Activated CD4-positive, alpha-beta T cell treated with anti-CD3 and anti-CD28 coated beads, Interleukin-2, amount 10 ng/mL, durations not matched to agents 24 days and 14 days (primary cell): ENCODE measurements at regions not wholly inside any gene's neighbourhood (a gene's known extent, or its start where the extent isn't known, plus 50 kb on each side); places are given as distances from the start of the nearest gene placed in this dataset.

ENCODE experiments used
- DNase-seq: peaks from one replicate; pipeline ENCODE4 v3.0.0; 2022
- H3K27ac Mint-ChIP-seq: one replicate; pipeline ENCODE4 v1.8.0; 2022; ENCODE audit warnings: mild to moderate bottlenecking, mixed read lengths
- H3K27me3 Mint-ChIP-seq: one replicate; pipeline ENCODE4 v1.8.0; 2022; ENCODE audit warnings: mixed read lengths
- H3K36me3 Mint-ChIP-seq: one replicate; pipeline ENCODE4 v1.8.0; 2022; ENCODE audit warnings: low read depth, mild to moderate bottlenecking, mixed read lengths
- H3K4me1 Mint-ChIP-seq: one replicate; pipeline ENCODE4 v1.8.0; 2021; ENCODE audit warnings: mixed read lengths
- H3K4me3 Mint-ChIP-seq: one replicate; pipeline ENCODE4 v1.8.0; 2022; ENCODE audit warnings: mild to moderate bottlenecking, moderate library complexity, mixed read lengths
- H3K9me3 Mint-ChIP-seq: one replicate; pipeline ENCODE4 v1.8.0; 2021; ENCODE audit warnings: mixed read lengths
- intact Hi-C: fragments of 100-400 bp; cut with micrococcal nuclease; formaldehyde crosslinking; loops from one replicate; pipeline ENCODE4 v1.15.1; 2023

- intact Hi-C loops: no loop called here
- Mint-ChIP-seq H3K27ac (no peak overlapping the region), H3K9me3 (no peaks in the 10 kb centered on the region), H3K27me3 (no peaks in the 10 kb centered on the region), H3K36me3 (no peaks in the 10 kb centered on the region), H3K4me1 (no peaks in the 10 kb centered on the region), H3K4me3 (no peak overlapping the region)
- no peak for DNase-seq
These were observed 191.8 kb downstream of the ZNF326 start for GRCh38 chr1:90186506-90187322.

DNA sequence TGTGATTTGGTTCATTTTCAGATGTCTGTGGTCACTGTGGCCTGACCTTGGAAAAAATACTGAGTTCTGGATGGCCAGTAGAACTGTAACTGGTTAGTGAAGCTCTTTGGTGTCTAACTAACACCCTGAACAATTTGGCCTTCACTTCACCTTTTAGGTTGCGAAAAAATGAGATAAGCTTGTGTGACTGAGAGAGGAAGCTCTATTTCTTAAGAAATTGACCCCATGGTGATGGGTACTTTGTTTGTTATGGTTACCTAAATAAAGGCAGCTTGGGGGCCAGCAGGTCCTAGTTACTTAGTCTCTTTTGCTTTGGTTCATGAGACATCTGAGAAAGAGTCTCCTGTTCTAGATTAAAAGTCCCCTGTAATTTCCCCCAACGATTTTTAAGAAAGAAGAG is 181.6 kb downstream of the ZNF326 start:
- H3K36me3 Mint-ChIP-seq: no peaks in the 10 kb centered on the region
- H3K9me3 Mint-ChIP-seq: no peaks in the 10 kb centered on the region
- H3K4me1 Mint-ChIP-seq: no peaks in the 10 kb centered on the region
- DNase-seq: no peak
- intact Hi-C loops: no loop called here
- H3K27me3 Mint-ChIP-seq: peaks cover 2% of the 10 kb centered on the region
- no peak overlapping the region for H3K4me3 Mint-ChIP-seq
- no peak overlapping the region for H3K27ac Mint-ChIP-seq

GRCh38 chr1:90175490-90176167 is 180.7 kb downstream of the ZNF326 start:
- no peak overlapping the region for H3K27ac Mint-ChIP-seq
- H3K27me3 Mint-ChIP-seq: peaks cover 2% of the 10 kb centered on the region
- no peak overlapping the region for H3K4me3 Mint-ChIP-seq
- H3K9me3 Mint-ChIP-seq: no peaks in the 10 kb centered on the region
- DNase-seq: no peak
- H3K36me3 Mint-ChIP-seq: no peaks in the 10 kb centered on the region
- intact Hi-C loops: no loop called here
- H3K4me1 Mint-ChIP-seq: no peaks in the 10 kb centered on the region

GRCh38 chr1:90174246-90174645 is 179.3 kb downstream of the ZNF326 start:
- intact Hi-C loops: no loop called here
- Mint-ChIP-seq H3K9me3 (no peaks in the 10 kb centered on the region), H3K36me3 (no peaks in the 10 kb centered on the region), H3K27ac (no peak overlapping the region), H3K4me1 (no peaks in the 10 kb centered on the region), H3K4me3 (no peak overlapping the region), H3K27me3 (peaks cover 2% of the 10 kb centered on the region)
- DNase-seq: no peak

- no peak overlapping the region for H3K27ac Mint-ChIP-seq
- H3K4me3 Mint-ChIP-seq: no peak overlapping the region
- peaks cover 6% of the 10 kb centered on the region for H3K27me3 Mint-ChIP-seq
- H3K9me3 Mint-ChIP-seq: no peaks in the 10 kb centered on the region
- intact Hi-C loops: no loop called here
- no peaks in the 10 kb centered on the region for H3K4me1 Mint-ChIP-seq
- H3K36me3 Mint-ChIP-seq: no peaks in the 10 kb centered on the region
- no peak for DNase-seq
These were observed 167.3 kb downstream of the ZNF326 start for GRCh38 chr1:90162216-90162615.

- no peak overlapping the region for H3K4me3 Mint-ChIP-seq
- no peaks in the 10 kb centered on the region for H3K4me1 Mint-ChIP-seq
- intact Hi-C loops: no loop called here
- no peaks in the 10 kb centered on the region for H3K9me3 Mint-ChIP-seq
- H3K27ac Mint-ChIP-seq: no peak overlapping the region
- H3K36me3 Mint-ChIP-seq: no peaks in the 10 kb centered on the region
- peaks cover 6% of the 10 kb centered on the region for H3K27me3 Mint-ChIP-seq
- no peak for DNase-seq
These were observed 166.7 kb downstream of the ZNF326 start for GRCh38 chr1:90161625-90162024.

DNA sequence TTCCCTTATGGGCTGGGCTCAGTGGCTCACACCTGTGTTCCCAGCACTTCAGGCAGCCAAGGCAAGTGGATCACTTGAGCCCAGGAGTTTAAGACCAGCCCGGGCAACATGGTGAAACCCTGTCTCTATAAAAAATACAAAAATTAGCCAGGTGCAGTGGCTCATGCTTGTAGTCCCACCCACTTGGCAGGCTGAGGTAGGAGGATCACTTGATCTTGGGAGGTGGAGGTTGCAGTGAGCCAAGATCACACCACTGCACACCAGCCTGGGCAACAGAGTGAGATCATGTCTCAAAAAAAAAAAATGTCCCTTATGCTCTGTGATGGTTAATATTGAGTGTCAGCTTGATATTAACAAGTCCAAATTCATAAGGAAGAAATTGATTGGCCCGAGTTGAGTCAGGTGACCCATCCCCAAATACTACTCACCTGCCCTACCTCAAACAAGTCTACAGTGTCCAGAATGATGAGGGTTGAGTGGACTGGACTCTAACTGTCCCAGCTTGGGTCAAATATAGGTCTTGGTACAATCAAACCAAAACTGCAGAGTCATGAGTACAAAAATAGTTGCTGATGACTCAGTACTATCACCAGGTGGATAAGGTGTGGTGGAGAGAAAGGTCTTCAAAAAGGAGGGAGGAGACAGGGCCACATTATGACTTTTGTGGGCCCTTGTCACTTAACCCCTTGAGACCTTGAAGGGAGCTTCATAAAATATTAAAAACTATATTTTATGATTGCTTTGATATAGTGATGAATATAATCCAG is 161.0 kb downstream of the ZNF326 start:
- Mint-ChIP-seq H3K27ac (no peak overlapping the region), H3K36me3 (no peaks in the 10 kb centered on the region), H3K27me3 (peaks cover 3% of the 10 kb centered on the region)

DNA sequence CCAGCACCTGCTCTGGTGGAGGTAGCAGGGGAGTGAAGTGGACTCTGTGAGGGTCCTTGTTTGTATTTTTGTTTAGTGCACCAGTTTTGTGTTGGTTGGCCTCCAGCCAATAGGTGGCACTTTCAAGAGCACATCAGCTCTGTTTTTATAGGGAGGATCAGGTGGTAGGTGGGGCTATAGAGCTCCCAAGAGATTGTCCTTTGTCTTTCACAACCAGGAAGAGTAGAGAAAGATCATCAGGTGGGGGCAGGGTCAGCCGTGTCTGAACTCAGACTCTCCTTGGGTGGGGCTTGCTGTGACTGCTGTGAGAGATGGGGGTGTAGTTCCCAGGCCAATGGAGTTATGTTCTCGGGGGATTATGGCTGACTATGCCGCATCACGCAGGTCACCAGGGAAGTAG is 159.8 kb downstream of the ZNF326 start:
- no peaks in the 10 kb centered on the region for H3K4me1 Mint-ChIP-seq
- H3K27me3 Mint-ChIP-seq: no peaks in the 10 kb centered on the region
- no peak overlapping the region for H3K27ac Mint-ChIP-seq
- peaks cover 9% of the 10 kb centered on the region for H3K9me3 Mint-ChIP-seq
- intact Hi-C loops: no loop called here
- DNase-seq: no peak
- no peaks in the 10 kb centered on the region for H3K36me3 Mint-ChIP-seq
- no peak overlapping the region for H3K4me3 Mint-ChIP-seq

More for the DNA sequence above, 161.0 kb downstream of the ZNF326 start:
- H3K4me1 Mint-ChIP-seq: no peaks in the 10 kb centered on the region
- no peak for DNase-seq
- peaks cover 9% of the 10 kb centered on the region for H3K9me3 Mint-ChIP-seq
- intact Hi-C loops: no loop called here
- no peak overlapping the region for H3K4me3 Mint-ChIP-seq

GRCh38 chr1:90149101-90149500 is 154.2 kb downstream of the ZNF326 start:
- DNase-seq: no peak
- intact Hi-C loops: no loop called here
- Mint-ChIP-seq H3K4me1 (no peaks in the 10 kb centered on the region), H3K36me3 (no peaks in the 10 kb centered on the region), H3K9me3 (peaks cover 9% of the 10 kb centered on the region), H3K27me3 (no peaks in the 10 kb centered on the region), H3K4me3 (no peak overlapping the region), H3K27ac (no peak overlapping the region)

DNA sequence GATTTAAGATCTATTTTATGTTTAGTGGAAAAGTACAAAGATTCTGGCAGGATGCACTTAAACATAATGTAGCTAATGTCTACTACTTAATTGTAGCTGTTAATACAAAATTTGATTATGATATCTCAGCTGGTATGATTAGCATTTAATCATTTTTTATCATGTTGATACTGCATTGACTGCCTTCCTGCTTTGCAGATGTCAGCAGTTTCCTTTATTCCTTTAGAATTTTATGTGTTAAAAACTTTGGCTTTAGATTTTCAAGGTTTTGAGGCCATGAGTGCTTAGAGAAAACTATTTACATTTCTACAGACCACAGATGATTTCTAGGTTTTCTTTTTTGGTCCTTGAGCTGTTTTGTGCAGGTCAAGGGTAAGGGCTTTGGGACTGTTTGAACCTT is 152.2 kb downstream of the ZNF326 start:
- Mint-ChIP-seq H3K27me3 (no peaks in the 10 kb centered on the region), H3K4me1 (no peaks in the 10 kb centered on the region), H3K36me3 (no peaks in the 10 kb centered on the region), H3K27ac (no peak overlapping the region), H3K4me3 (no peak overlapping the region), H3K9me3 (peaks cover 5% of the 10 kb centered on the region)
- intact Hi-C loops: no loop called here
- DNase-seq: no peak

DNA sequence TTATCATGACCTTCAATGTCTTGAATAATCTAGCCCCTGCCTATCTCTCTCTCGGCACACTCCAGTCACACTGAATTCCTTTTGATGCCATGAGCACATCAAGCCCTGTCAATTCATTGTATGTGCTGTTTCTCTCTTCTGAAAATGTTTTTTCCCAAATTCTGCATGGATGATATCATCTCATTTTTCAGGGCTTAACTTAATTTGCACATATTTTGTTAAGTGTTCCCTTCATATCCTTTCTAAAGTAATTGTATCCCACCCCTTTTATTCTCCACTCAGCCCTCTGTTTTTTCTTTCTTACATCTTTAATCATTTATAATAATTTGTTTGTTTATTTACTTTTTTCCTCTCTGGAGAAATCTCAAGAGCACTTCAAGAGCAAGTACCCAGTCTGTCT is 149.9 kb downstream of the ZNF326 start:
- Mint-ChIP-seq H3K4me3 (no peak overlapping the region), H3K9me3 (peaks cover 3% of the 10 kb centered on the region), H3K27me3 (no peaks in the 10 kb centered on the region), H3K36me3 (no peaks in the 10 kb centered on the region), H3K4me1 (no peaks in the 10 kb centered on the region), H3K27ac (no peak overlapping the region)
- DNase-seq: no peak
- intact Hi-C loops: no loop called here

- intact Hi-C loops: no loop called here
- Mint-ChIP-seq H3K4me1 (no peaks in the 10 kb centered on the region), H3K27ac (no peak overlapping the region), H3K27me3 (no peaks in the 10 kb centered on the region), H3K4me3 (no peak overlapping the region), H3K36me3 (no peaks in the 10 kb centered on the region), H3K9me3 (peaks cover 3% of the 10 kb centered on the region)
- DNase-seq: no peak
These were observed 148.7 kb downstream of the ZNF326 start for GRCh38 chr1:90143591-90143990.

GRCh38 chr1:90142697-90143096 is 147.8 kb downstream of the ZNF326 start:
- H3K4me3 Mint-ChIP-seq: no peak overlapping the region
- no peak overlapping the region for H3K27ac Mint-ChIP-seq
- intact Hi-C loops: no loop called here
- no peaks in the 10 kb centered on the region for H3K27me3 Mint-ChIP-seq
- no peaks in the 10 kb centered on the region for H3K4me1 Mint-ChIP-seq
- H3K36me3 Mint-ChIP-seq: no peaks in the 10 kb centered on the region
- DNase-seq: no peak
- peaks cover 3% of the 10 kb centered on the region for H3K9me3 Mint-ChIP-seq

DNA sequence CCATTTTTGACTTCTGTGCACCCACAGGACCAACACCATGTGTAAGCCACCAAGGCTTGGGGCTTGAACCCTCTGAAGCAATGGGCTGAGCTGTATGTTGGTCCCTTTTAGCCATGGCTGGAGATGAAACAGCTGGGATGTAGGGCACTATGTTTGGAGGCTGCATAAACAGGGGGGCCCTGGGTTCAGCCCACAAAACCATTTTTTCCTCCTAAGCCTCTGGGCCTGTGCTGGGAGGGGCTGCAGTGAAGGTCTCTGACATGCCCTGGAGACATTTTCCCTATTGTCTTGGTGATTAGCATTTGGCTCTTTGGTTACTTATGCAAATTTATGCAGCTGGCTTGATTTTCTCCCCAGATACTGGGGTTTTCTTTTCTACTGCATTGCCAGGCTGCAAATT is 144.9 kb downstream of the ZNF326 start:
- Mint-ChIP-seq H3K27me3 (peaks cover 2% of the 10 kb centered on the region), H3K4me3 (no peak overlapping the region), H3K9me3 (peaks cover 3% of the 10 kb centered on the region), H3K4me1 (no peaks in the 10 kb centered on the region), H3K27ac (no peak overlapping the region), H3K36me3 (no peaks in the 10 kb centered on the region)
- intact Hi-C loops: no loop called here
- no peak for DNase-seq
